Caco-2 (cell line): ENCODE measurements at regions not wholly inside any gene's neighbourhood (a gene's known extent, or its start where the extent isn't known, plus 50 kb on each side); places are given as distances from the start of the nearest gene placed in this dataset.

ENCODE experiments used
- BruUV-seq: library from RNA; stranded (reverse); fragments of 400-500 nt; replicated peaks from 2 replicates; lab custom pipeline; 2021; lab: Mats Ljungman, UMichigan
- CTCF ChIA-PET: fragments of 300-600 bp; sonication (Branson Sonifier 250); formaldehyde crosslinking; loops from one replicate; lab custom pipeline; 2022; ENCODE audit warnings: antibody characterized with exemption; lab: Charles Lee
- POLR2A ChIA-PET: fragments of 300-600 bp; sonication (Branson Sonifier 250); formaldehyde crosslinking; loops from one replicate; lab custom pipeline; 2022; ENCODE audit warnings: antibody characterized with exemption; lab: Charles Lee
- DNase-seq, 2 experiments: peaks; one replicate each; pipeline versions ENCODE4 v3.0.0 to v3.0.0-alpha.2; 2020 to 2022
- H3K27me3 ChIP-seq: replicated peaks from 2 replicates; pipeline ENCODE4 v1.6.0; 2011; ENCODE audit warnings: low read length; ENCODE audit not compliant: control insufficient read depth, insufficient read depth
- H3K36me3 ChIP-seq: 2 replicates; pipeline ENCODE4 v1.5.1; 2011; ENCODE audit warnings: low read length; ENCODE audit not compliant: control insufficient read depth, insufficient read depth
- H3K4me1 ChIP-seq: fragments of 250-450 bp; sonication (Bioruptor Pico); 2 replicates; pipeline ENCODE4 v1.5.1; 2020; ENCODE audit warnings: mild to moderate bottlenecking
- H3K4me3 ChIP-seq: 2 replicates; pipeline ENCODE4 v1.5.1; 2011; ENCODE audit warnings: low read depth, mild to moderate bottlenecking, control low read depth, low read length
- H3K9me3 ChIP-seq: fragments of 250-450 bp; sonication (Bioruptor Pico); 2 replicates; pipeline ENCODE4 v1.5.1; 2020; ENCODE audit warnings: mild to moderate bottlenecking, moderate library complexity
- H3K27ac Mint-ChIP-seq: one replicate; pipeline ENCODE4 v1.8.0; 2022; ENCODE audit warnings: mixed read lengths; ENCODE audit not compliant: unreplicated experiment
- H3K27me3 Mint-ChIP-seq: one replicate; pipeline ENCODE4 v1.8.0; 2022; ENCODE audit warnings: mixed read lengths; ENCODE audit not compliant: insufficient read depth, unreplicated experiment
- H3K36me3 Mint-ChIP-seq: one replicate; pipeline ENCODE4 v1.8.0; 2022; ENCODE audit warnings: mild to moderate bottlenecking, mixed read lengths; ENCODE audit not compliant: insufficient read depth, unreplicated experiment
- H3K4me1 Mint-ChIP-seq: one replicate; pipeline ENCODE4 v1.8.0; 2022; ENCODE audit warnings: low read depth, mixed read lengths; ENCODE audit not compliant: unreplicated experiment
- H3K4me3 Mint-ChIP-seq: one replicate; pipeline ENCODE4 v1.8.0; 2022; ENCODE audit warnings: mild to moderate bottlenecking, moderate library complexity, mixed read lengths; ENCODE audit not compliant: unreplicated experiment
- H3K9me3 Mint-ChIP-seq: one replicate; pipeline ENCODE4 v1.8.0; 2022; ENCODE audit warnings: mixed read lengths; ENCODE audit not compliant: unreplicated experiment
- intact Hi-C: fragments of 100-400 bp; cut with micrococcal nuclease; formaldehyde crosslinking; loops from one replicate; pipeline ENCODE4 v1.10.0; 2022; ENCODE audit not compliant: unreplicated experiment
- TF ChIP-seq, protein P1 (sequence below), 2 experiments: fragments of 200-600 bp in 1 of 2; IDR thresholded peaks; 1 replicate in 1 of 2; 2 replicates in 1 of 2; pipeline versions ENCODE4 v1.5.1 to v1.8.0; 2011 to 2022; ENCODE audit warnings: antibody characterized with exemption in 1 of 2, control low read depth in 1 of 2, inconsistent platforms in 1 of 2, low read depth in 1 of 2, low read length in 1 of 2, mild to moderate bottlenecking in 1 of 2, moderate library complexity in 1 of 2; ENCODE audit not compliant: insufficient read depth in 1 of 2, severe bottlenecking in 1 of 2, unreplicated experiment in 1 of 2

GRCh38 chr4:41430792-41431191, 107.2 kb upstream of the LIMCH1 start:
- CTCF ChIA-PET: interaction anchor here (0.7 kb wide), 1 partner anchor 150 kb away, joined by 3 read pairs; no protein-coding TSS in a partner anchor

GRCh38 chr4:41431276-41431675, 106.7 kb upstream of the LIMCH1 start:
- H3K9me3 Mint-ChIP-seq: no peaks in the 10 kb centered on the region
- H3K36me3 Mint-ChIP-seq: no peaks in the 10 kb centered on the region
- BruUV-seq: no TSS peak
- CTCF ChIA-PET: interaction anchor here (0.7 kb wide), 1 partner anchor 150 kb away, joined by 3 read pairs; no protein-coding TSS in a partner anchor
- H3K27me3 ChIP-seq: no peaks in the 10 kb centered on the region
- no peaks in the 10 kb centered on the region for H3K27me3 Mint-ChIP-seq
- intact Hi-C loops: no loop called here
- TF ChIP-seq, protein P1, sequence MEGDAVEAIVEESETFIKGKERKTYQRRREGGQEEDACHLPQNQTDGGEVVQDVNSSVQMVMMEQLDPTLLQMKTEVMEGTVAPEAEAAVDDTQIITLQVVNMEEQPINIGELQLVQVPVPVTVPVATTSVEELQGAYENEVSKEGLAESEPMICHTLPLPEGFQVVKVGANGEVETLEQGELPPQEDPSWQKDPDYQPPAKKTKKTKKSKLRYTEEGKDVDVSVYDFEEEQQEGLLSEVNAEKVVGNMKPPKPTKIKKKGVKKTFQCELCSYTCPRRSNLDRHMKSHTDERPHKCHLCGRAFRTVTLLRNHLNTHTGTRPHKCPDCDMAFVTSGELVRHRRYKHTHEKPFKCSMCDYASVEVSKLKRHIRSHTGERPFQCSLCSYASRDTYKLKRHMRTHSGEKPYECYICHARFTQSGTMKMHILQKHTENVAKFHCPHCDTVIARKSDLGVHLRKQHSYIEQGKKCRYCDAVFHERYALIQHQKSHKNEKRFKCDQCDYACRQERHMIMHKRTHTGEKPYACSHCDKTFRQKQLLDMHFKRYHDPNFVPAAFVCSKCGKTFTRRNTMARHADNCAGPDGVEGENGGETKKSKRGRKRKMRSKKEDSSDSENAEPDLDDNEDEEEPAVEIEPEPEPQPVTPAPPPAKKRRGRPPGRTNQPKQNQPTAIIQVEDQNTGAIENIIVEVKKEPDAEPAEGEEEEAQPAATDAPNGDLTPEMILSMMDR (IDR thresholded peaks at IDR 0.05; ENCODE audit: insufficient read depth in 1 of 2, low read depth in 1 of 2, low read length in 1 of 2, severe bottlenecking in 1 of 2, unreplicated experiment in 1 of 2): no peak
- POLR2A ChIA-PET: no interaction called here
- H3K4me3 ChIP-seq: no peak overlapping the region
- H3K36me3 ChIP-seq: no peaks in the 10 kb centered on the region
- H3K27ac Mint-ChIP-seq: no peak overlapping the region
- peaks cover 57% of the 10 kb centered on the region for H3K4me1 ChIP-seq
- H3K4me3 Mint-ChIP-seq: no peak overlapping the region
- no peak for DNase-seq
- peaks cover 42% of the 10 kb centered on the region for H3K4me1 Mint-ChIP-seq
- no peaks in the 10 kb centered on the region for H3K9me3 ChIP-seq

More at GRCh38 chr4:41430792-41431191, 107.2 kb upstream of the LIMCH1 start:
- no peak for DNase-seq
- H3K9me3 Mint-ChIP-seq: no peaks in the 10 kb centered on the region
- POLR2A ChIA-PET: no interaction called here
- no TSS peak for BruUV-seq
- H3K27ac Mint-ChIP-seq: no peak overlapping the region
- no peaks in the 10 kb centered on the region for H3K27me3 ChIP-seq
- no peaks in the 10 kb centered on the region for H3K9me3 ChIP-seq
- no peak overlapping the region for H3K4me3 ChIP-seq
- H3K36me3 ChIP-seq: no peaks in the 10 kb centered on the region
- H3K4me1 ChIP-seq: peaks cover 57% of the 10 kb centered on the region
- H3K4me3 Mint-ChIP-seq: no peak overlapping the region
- peaks cover 42% of the 10 kb centered on the region for H3K4me1 Mint-ChIP-seq
- H3K36me3 Mint-ChIP-seq: no peaks in the 10 kb centered on the region
- H3K27me3 Mint-ChIP-seq: no peaks in the 10 kb centered on the region
- TF ChIP-seq, protein P1 (IDR thresholded peaks at IDR 0.05; ENCODE audit: insufficient read depth in 1 of 2, low read depth in 1 of 2, low read length in 1 of 2, severe bottlenecking in 1 of 2, unreplicated experiment in 1 of 2): no peak
- intact Hi-C loops: no loop called here

- CTCF ChIA-PET: no interaction called here
- BruUV-seq: no TSS peak
- Histone ChIP-seq H3K9me3 (no peaks in the 10 kb centered on the region), H3K4me3 (no peak overlapping the region), H3K27me3 (no peaks in the 10 kb centered on the region), H3K36me3 (no peaks in the 10 kb centered on the region), H3K4me1 (peaks cover 54% of the 10 kb centered on the region)
- Mint-ChIP-seq H3K36me3 (no peaks in the 10 kb centered on the region), H3K4me1 (peaks cover 45% of the 10 kb centered on the region), H3K27ac (peak overlapping the region; percentile 90), H3K27me3 (no peaks in the 10 kb centered on the region), H3K9me3 (no peaks in the 10 kb centered on the region), H3K4me3 (no peak overlapping the region)
- POLR2A ChIA-PET: no interaction called here
- intact Hi-C loops: no loop called here
- DNase-seq: no peak
- TF ChIP-seq, protein P1 (IDR thresholded peaks at IDR 0.05; ENCODE audit: insufficient read depth in 1 of 2, low read depth in 1 of 2, low read length in 1 of 2, severe bottlenecking in 1 of 2, unreplicated experiment in 1 of 2): no peak
Observed at GRCh38 chr4:41432219-41432618, 105.7 kb upstream of the LIMCH1 start.
